OCI-LY7 (cell line): ENCODE measurements at regions not wholly inside any gene's neighbourhood (a gene's known extent, or its start where the extent isn't known, plus 50 kb on each side); places are given as distances from the start of the nearest gene placed in this dataset.

Experiments used
- EZH2phosphoT487 ChIP-seq: fragments of 200-600 bp; sonication (generic); IDR thresholded peaks from 2 replicates; pipeline ENCODE4 v1.6.1; 2018; ENCODE audit warnings: low read depth, borderline replicate concordance, mild to moderate bottlenecking, mixed run types, antibody characterized with exemption, low read length, moderate library complexity, mixed read lengths
- TF ChIP-seq, protein P1 (sequence below): fragments of 200-600 bp; sonication (generic); conservative IDR thresholded peaks from 2 replicates; pipeline ENCODE4 v1.5.1; 2014; ENCODE audit warnings: mild to moderate bottlenecking, antibody characterized with exemption, low read length, moderate library complexity, mixed read lengths

- TF ChIP-seq, protein P1, sequence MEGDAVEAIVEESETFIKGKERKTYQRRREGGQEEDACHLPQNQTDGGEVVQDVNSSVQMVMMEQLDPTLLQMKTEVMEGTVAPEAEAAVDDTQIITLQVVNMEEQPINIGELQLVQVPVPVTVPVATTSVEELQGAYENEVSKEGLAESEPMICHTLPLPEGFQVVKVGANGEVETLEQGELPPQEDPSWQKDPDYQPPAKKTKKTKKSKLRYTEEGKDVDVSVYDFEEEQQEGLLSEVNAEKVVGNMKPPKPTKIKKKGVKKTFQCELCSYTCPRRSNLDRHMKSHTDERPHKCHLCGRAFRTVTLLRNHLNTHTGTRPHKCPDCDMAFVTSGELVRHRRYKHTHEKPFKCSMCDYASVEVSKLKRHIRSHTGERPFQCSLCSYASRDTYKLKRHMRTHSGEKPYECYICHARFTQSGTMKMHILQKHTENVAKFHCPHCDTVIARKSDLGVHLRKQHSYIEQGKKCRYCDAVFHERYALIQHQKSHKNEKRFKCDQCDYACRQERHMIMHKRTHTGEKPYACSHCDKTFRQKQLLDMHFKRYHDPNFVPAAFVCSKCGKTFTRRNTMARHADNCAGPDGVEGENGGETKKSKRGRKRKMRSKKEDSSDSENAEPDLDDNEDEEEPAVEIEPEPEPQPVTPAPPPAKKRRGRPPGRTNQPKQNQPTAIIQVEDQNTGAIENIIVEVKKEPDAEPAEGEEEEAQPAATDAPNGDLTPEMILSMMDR = no peak
- no peak for TF ChIP-seq EZH2phosphoT487
Observed at GRCh38 chr1:232140419-232141166, 489.3 kb downstream of the SIPA1L2 start.
